Tongue (tissue), 1 donor: ENCODE measurements at regions not wholly inside any gene's neighbourhood (a gene's known extent, or its start where the extent isn't known, plus 50 kb on each side); places are given as distances from the start of the nearest gene placed in this dataset.

Experiments
- DNase-seq: peaks from one replicate; pipeline ENCODE4 v3.0.0-alpha.2; 2015

- no peak for DNase-seq
Measured at GRCh38 chr14:62301080-62301479, 538.9 kb downstream of the SNAPC1 start.

- no peak for DNase-seq
Measured at GRCh38 chr14:62301911-62302310, 539.7 kb downstream of the SNAPC1 start.

- DNase-seq: no peak
Measured at GRCh38 chr14:62303437-62303836, 541.2 kb downstream of the SNAPC1 start.

- DNase-seq: no peak
Measured at GRCh38 chr14:62304257-62304656, 542.0 kb downstream of the SNAPC1 start.

GRCh38 chr14:62307844-62308243 is 545.6 kb downstream of the SNAPC1 start:
- DNase-seq: no peak

- no peak for DNase-seq
Measured at GRCh38 chr14:62308316-62308715, 546.1 kb downstream of the SNAPC1 start.

GRCh38 chr14:62308891-62309290 is 546.7 kb downstream of the SNAPC1 start:
- no peak for DNase-seq

GRCh38 chr14:62313212-62313611 is 551.0 kb downstream of the SNAPC1 start:
- no peak for DNase-seq

- DNase-seq: no peak
Measured at GRCh38 chr14:62314221-62314620, 552.0 kb downstream of the SNAPC1 start.

GRCh38 chr14:62314871-62315270 is 552.7 kb downstream of the SNAPC1 start:
- DNase-seq: no peak

GRCh38 chr14:62315631-62316030 is 553.4 kb downstream of the SNAPC1 start:
- DNase-seq: no peak

GRCh38 chr14:62322216-62322615 is 560.0 kb downstream of the SNAPC1 start:
- no peak for DNase-seq

GRCh38 chr14:62329427-62329826 is 567.2 kb downstream of the SNAPC1 start:
- DNase-seq: no peak

- no peak for DNase-seq
Measured at GRCh38 chr14:62347562-62348011, 585.4 kb downstream of the SNAPC1 start.

- DNase-seq: no peak
Measured at GRCh38 chr14:62357362-62357761, 595.1 kb downstream of the SNAPC1 start.

- DNase-seq: no peak
Measured at GRCh38 chr14:62364161-62364560, 601.9 kb downstream of the SNAPC1 start.

GRCh38 chr14:62364800-62365280 is 602.6 kb downstream of the SNAPC1 start:
- no peak for DNase-seq

GRCh38 chr14:62369919-62370560 is 607.8 kb downstream of the SNAPC1 start:
- no peak for DNase-seq

- DNase-seq: no peak
Measured at GRCh38 chr14:62373944-62374343, 611.7 kb downstream of the SNAPC1 start.

GRCh38 chr14:62378057-62378456 is 615.8 kb downstream of the SNAPC1 start:
- no peak for DNase-seq

GRCh38 chr14:62381311-62382070 is 619.3 kb downstream of the SNAPC1 start:
- no peak for DNase-seq

- DNase-seq: no peak
Measured at GRCh38 chr14:62409169-62409568, 636.1 kb downstream of the KCNH5 start.

GRCh38 chr14:62409626-62410300 is 635.5 kb downstream of the KCNH5 start:
- no peak for DNase-seq
